OCI-LY7 (cell line): ENCODE measurements at regions not wholly inside any gene's neighbourhood (a gene's known extent, or its start where the extent isn't known, plus 50 kb on each side); places are given as distances from the start of the nearest gene placed in this dataset.

Experiments used
- EZH2phosphoT487 ChIP-seq: fragments of 200-600 bp; sonication (generic); IDR thresholded peaks from 2 replicates; pipeline ENCODE4 v1.6.1; 2018; ENCODE audit warnings: low read depth, borderline replicate concordance, mild to moderate bottlenecking, mixed run types, antibody characterized with exemption, low read length, moderate library complexity, mixed read lengths
- TF ChIP-seq, protein P1 (sequence below): fragments of 200-600 bp; sonication (generic); conservative IDR thresholded peaks from 2 replicates; pipeline ENCODE4 v1.5.1; 2014; ENCODE audit warnings: mild to moderate bottlenecking, antibody characterized with exemption, low read length, moderate library complexity, mixed read lengths

DNA sequence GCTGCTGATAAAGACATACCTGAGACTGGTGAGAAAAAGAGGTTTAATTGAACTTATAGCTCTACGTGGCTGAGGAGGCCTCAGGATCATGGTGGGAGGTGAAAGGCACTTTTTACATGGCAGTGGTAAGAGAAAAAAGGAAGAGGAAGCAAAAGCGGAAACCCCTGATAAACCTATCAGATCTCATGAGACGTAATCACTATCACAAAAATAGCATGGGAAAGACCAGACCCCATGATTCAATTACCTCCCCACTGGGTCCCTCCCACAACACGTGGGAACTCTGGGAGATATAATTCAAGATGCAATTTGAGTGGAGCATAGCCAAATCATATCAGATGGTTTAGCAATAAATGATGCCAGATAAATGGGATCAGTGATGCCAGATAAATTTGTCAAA is 892.0 kb upstream of the CELF2 start:
- TF ChIP-seq, protein P1, sequence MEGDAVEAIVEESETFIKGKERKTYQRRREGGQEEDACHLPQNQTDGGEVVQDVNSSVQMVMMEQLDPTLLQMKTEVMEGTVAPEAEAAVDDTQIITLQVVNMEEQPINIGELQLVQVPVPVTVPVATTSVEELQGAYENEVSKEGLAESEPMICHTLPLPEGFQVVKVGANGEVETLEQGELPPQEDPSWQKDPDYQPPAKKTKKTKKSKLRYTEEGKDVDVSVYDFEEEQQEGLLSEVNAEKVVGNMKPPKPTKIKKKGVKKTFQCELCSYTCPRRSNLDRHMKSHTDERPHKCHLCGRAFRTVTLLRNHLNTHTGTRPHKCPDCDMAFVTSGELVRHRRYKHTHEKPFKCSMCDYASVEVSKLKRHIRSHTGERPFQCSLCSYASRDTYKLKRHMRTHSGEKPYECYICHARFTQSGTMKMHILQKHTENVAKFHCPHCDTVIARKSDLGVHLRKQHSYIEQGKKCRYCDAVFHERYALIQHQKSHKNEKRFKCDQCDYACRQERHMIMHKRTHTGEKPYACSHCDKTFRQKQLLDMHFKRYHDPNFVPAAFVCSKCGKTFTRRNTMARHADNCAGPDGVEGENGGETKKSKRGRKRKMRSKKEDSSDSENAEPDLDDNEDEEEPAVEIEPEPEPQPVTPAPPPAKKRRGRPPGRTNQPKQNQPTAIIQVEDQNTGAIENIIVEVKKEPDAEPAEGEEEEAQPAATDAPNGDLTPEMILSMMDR = no peak
- no peak for TF ChIP-seq EZH2phosphoT487
